ENCODE measurements at regions not wholly inside any gene's neighbourhood (a gene's known extent, or its start where the extent isn't known, plus 50 kb on each side); places are given as distances from the start of the nearest gene placed in this dataset.
"Not testable (repeated sequence)": the region's sequence is repeated elsewhere in the genome, so short reads cannot be mapped to it uniquely, and the experiment has no call there.

DNA sequence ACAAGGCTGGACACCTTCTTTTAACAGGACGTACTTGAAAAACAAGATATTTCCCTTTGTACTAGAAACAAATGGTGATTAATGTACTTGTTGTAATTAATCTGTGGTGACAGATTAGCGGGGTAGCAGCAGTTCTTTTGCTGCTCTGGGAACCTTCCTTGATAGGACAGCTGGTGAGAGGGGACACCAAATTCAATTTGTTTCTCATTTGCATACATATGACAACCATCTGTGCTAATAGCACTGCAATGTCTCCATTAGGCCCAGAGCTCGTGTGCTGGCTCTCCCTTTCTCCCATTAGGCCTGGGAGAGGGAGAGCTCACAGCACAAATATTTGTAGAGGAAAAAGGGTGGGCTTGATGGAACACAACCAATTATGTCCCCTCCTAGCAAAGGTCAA lies 221.0 kb upstream of the HS3ST3A1 start:
- Mint-ChIP-seq H3K27ac (no peak overlapping the region), H3K4me3 (no peak overlapping the region), H3K9me3 (peaks cover 0 to 12% (median 3%) of the 10 kb centered on the region in 7 donors), H3K4me1 (no peaks in the 10 kb centered on the region), H3K36me3 (peaks cover 0 to 5% of the 10 kb centered on the region in 2 donors), H3K27me3 (no peaks in the 10 kb centered on the region)
- no peak for DNase-seq
- ATAC-seq (ENCODE audit: low read depth in 2 of 2): no peak

- no peak for DNase-seq
- Mint-ChIP-seq H3K27ac (no peak overlapping the region), H3K27me3 (no peaks in the 10 kb centered on the region), H3K9me3 (peaks cover 0 to 12% (median 3%) of the 10 kb centered on the region in 7 donors), H3K4me3 (no peak overlapping the region), H3K4me1 (no peaks in the 10 kb centered on the region), H3K36me3 (peaks cover 0 to 5% of the 10 kb centered on the region in 2 donors)
- no peak for ATAC-seq (ENCODE audit: low read depth in 2 of 2)
Measured at GRCh38 chr17:13825526-13826040, 223.9 kb upstream of the HS3ST3A1 start.

DNA sequence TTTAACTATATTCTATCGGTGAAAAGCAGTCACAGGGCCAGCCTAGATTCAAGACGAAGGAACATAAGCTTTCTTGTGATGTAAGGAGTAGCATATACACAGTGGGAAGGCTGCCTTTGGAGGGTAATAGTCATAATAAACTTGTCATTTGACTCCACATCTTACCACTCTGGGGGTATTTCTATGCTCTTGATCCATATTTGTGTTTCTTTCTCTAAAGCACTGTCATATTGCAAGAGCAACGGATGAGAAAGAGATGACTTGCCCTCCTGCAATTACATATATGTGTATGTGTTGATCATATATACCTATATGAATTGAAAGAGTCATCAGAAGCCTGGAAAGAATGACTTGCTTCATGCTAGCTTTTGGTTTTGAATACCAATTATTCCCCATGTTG lies 225.4 kb upstream of the HS3ST3A1 start:
- Mint-ChIP-seq H3K27me3 (no peaks in the 10 kb centered on the region), H3K9me3 (peaks cover 0 to 12% (median 3%) of the 10 kb centered on the region in 7 donors), H3K4me1 (no peaks in the 10 kb centered on the region), H3K36me3 (peaks cover 0 to 5% of the 10 kb centered on the region in 2 donors), H3K4me3 (no peak overlapping the region), H3K27ac (no peak overlapping the region)
- DNase-seq: no peak
- ATAC-seq (ENCODE audit: low read depth in 2 of 2): no peak

DNA sequence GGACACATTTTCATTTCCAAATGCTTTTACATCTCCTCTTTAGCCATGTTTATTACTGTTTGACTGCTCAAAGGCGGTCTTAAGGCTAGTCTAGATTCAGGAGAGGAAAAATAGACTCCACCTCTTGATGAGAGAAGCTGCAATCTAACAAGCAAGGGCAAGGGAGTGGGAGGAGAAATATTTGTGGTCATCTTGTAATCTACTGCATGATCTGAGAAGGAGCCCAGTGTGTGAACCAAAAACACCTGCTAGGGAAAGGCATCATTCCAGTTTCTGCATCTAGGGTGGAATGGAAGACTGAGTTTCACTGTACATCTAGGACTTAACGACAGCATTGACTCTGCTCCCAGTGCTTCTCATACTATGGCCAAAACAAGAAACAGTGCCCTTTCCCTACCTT lies 232.2 kb upstream of the HS3ST3A1 start:
- DNase-seq (no peak), ATAC-seq (ENCODE audit: low read depth in 2 of 2) (no peak)
- no peaks in the 10 kb centered on the region for H3K27me3 Mint-ChIP-seq
- H3K9me3 Mint-ChIP-seq: peaks cover 0 to 4% (median 0%) of the 10 kb centered on the region in 7 donors
- no peaks in the 10 kb centered on the region for H3K36me3 Mint-ChIP-seq
- H3K27ac Mint-ChIP-seq: no peak overlapping the region
- H3K4me3 Mint-ChIP-seq: no peak overlapping the region
- no peaks in the 10 kb centered on the region for H3K4me1 Mint-ChIP-seq

DNA sequence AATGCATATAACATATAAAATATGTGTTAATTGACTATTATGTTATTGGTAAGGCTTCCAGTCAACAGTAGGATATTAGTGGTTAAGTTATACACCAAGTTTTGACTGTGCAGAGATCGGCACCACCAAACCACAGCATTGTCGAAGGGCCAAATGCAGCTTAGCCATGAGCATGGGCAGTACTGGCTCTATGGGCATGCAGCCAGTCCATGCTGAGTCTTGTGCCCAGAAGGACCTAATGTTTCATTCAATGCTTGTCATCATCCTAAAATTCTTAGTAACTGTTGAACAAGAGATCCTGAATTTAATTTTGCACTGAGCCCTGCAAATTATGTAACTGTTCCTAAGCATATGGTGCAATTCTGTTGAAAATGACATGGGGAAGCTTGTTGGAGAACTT lies 233.4 kb upstream of the HS3ST3A1 start:
- no peak overlapping the region for H3K27ac Mint-ChIP-seq
- H3K9me3 Mint-ChIP-seq: peaks cover 0 to 4% (median 0%) of the 10 kb centered on the region in 7 donors
- no peak for ATAC-seq (ENCODE audit: low read depth in 2 of 2)
- no peak overlapping the region for H3K4me3 Mint-ChIP-seq
- no peaks in the 10 kb centered on the region for H3K27me3 Mint-ChIP-seq
- no peaks in the 10 kb centered on the region for H3K4me1 Mint-ChIP-seq
- DNase-seq: no peak
- no peaks in the 10 kb centered on the region for H3K36me3 Mint-ChIP-seq

GRCh38 chr17:13837417-13837816 lies 231.9 kb upstream of the COX10 start:
- Mint-ChIP-seq H3K4me3 (no peak overlapping the region), H3K27me3 (no peaks in the 10 kb centered on the region), H3K36me3 (no peaks in the 10 kb centered on the region), H3K4me1 (peaks cover 0 to 6% (median 0%) of the 10 kb centered on the region in 3 donors), H3K9me3 (peaks cover 0 to 1% (median 0%) of the 10 kb centered on the region in 7 donors), H3K27ac (no peak overlapping the region)
- ATAC-seq (ENCODE audit: low read depth in 2 of 2) (no peak), DNase-seq (no peak)

DNA sequence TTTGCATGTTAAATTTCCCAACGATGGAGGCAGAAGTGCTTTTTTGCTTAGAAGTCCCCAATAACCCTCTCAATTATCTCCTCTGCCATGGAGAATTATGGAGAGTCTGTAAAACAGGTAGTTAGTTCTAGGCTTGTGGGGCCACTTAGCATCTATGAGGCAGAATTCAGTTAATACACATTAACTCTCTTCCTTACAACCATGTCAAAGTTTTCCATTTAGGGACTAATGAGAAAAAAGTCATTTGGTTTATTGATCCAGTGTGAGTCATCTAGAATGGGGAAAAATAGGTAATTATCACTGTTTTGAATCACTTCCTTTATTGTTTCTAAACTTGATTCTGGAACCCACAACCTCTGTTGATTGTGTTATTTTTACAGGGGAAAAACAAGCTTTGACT lies 229.1 kb upstream of the COX10 start:
- Mint-ChIP-seq H3K27me3 (peaks cover 0 to 10% (median 0%) of the 10 kb centered on the region in 3 donors), H3K4me3 (no peak overlapping the region), H3K9me3 (no peaks in the 10 kb centered on the region), H3K4me1 (peaks cover 0 to 6% (median 0%) of the 10 kb centered on the region in 3 donors), H3K27ac (no peak overlapping the region), H3K36me3 (no peaks in the 10 kb centered on the region)
- no peak for ATAC-seq (ENCODE audit: low read depth in 2 of 2)
- no peak for DNase-seq

- ATAC-seq (ENCODE audit: low read depth in 2 of 2) (no peak), DNase-seq (no peak)
- H3K4me3 Mint-ChIP-seq: no peak overlapping the region
- peaks cover 0 to 7% (median 5%) of the 10 kb centered on the region in 7 donors for H3K9me3 Mint-ChIP-seq
- H3K36me3 Mint-ChIP-seq: no peaks in the 10 kb centered on the region
- peaks cover 0 to 6% (median 0%) of the 10 kb centered on the region in 3 donors for H3K4me1 Mint-ChIP-seq
- H3K27ac Mint-ChIP-seq: peak overlapping the region in 1 of 6 donors; percentile 64
- H3K27me3 Mint-ChIP-seq: peaks cover 0 to 10% (median 0%) of the 10 kb centered on the region in 3 donors
Measured at GRCh38 chr17:13843862-13844635, 225.3 kb upstream of the COX10 start.

DNA sequence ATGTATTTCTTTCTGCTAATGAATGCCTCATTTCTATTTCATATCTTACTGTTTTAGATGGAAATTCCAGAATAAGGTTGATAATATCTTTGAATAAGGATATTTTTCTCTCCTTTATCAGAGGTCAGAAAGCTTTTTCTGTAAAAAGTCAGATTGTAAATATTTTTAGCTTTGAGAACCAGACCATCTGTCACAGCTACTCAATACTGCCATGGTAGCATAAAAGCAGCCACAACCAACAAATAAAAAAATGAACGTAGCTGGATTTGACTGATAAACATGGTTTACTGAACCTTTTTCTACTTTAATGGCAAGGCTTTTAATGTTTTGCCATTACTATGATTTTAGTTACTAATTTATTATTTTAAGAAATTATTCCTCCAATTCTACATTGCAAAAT lies 217.4 kb upstream of the COX10 start:
- peaks cover 4 to 17% (median 8%) of the 10 kb centered on the region in 7 donors for H3K9me3 Mint-ChIP-seq
- no peak for ATAC-seq (ENCODE audit: low read depth in 2 of 2)
- H3K27me3 Mint-ChIP-seq: no peaks in the 10 kb centered on the region
- no peak overlapping the region for H3K4me3 Mint-ChIP-seq
- H3K36me3 Mint-ChIP-seq: peaks cover 6 to 8% of the 10 kb centered on the region in 2 donors
- H3K4me1 Mint-ChIP-seq: no peaks in the 10 kb centered on the region
- no peak overlapping the region for H3K27ac Mint-ChIP-seq
- no peak for DNase-seq

- Mint-ChIP-seq H3K9me3 (peaks cover 5 to 38% (median 18%) of the 10 kb centered on the region in 7 donors), H3K4me3 (peak overlapping the region in 1 of 8 donors; percentile 13)
- not testable (repeated sequence) for H3K27me3 Mint-ChIP-seq; DNase-seq; H3K27ac Mint-ChIP-seq; ATAC-seq (ENCODE audit: low read depth in 2 of 2); H3K36me3 Mint-ChIP-seq; H3K4me1 Mint-ChIP-seq
Measured at GRCh38 chr17:13855730-13856129, 213.6 kb upstream of the COX10 start.

- ATAC-seq (ENCODE audit: low read depth in 2 of 2) (peak; percentile 76 to 94), DNase-seq (peak; percentile 14)
- H3K27ac Mint-ChIP-seq: peak overlapping the region in 3 of 6 donors; percentile 17 to 81 (median 74)
- peaks cover 0 to 26% (median 13%) of the 10 kb centered on the region in 7 donors for H3K9me3 Mint-ChIP-seq
- H3K4me1 Mint-ChIP-seq: peaks cover 9 to 36% (median 15%) of the 10 kb centered on the region in 3 donors
- no peaks in the 10 kb centered on the region for H3K36me3 Mint-ChIP-seq
- no peaks in the 10 kb centered on the region for H3K27me3 Mint-ChIP-seq
- H3K4me3 Mint-ChIP-seq: no peak overlapping the region
Measured at GRCh38 chr17:13862346-13862745, 207.0 kb upstream of the COX10 start.

DNA sequence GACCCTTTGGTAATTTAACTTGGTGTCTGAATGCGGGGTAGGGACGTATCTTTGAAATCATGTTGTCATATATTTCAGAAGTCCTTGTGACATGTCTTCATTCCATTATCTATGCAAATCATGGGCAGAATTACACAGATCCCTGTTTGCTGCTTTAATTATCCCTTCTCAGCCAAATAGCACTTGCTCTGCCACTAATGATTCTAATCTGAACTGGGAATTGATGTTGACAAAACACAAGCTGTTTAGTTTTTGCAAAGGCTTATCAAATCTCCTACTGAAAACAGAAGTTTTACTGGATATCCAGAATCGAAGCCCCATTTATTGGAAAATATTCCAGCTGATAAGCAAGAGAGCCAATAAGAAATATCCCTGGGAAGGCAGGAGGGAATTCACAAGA lies 205.9 kb upstream of the COX10 start:
- Mint-ChIP-seq H3K9me3 (peaks cover 4 to 23% (median 10%) of the 10 kb centered on the region in 7 donors), H3K36me3 (peaks cover 0 to 7% of the 10 kb centered on the region in 2 donors)

DNA sequence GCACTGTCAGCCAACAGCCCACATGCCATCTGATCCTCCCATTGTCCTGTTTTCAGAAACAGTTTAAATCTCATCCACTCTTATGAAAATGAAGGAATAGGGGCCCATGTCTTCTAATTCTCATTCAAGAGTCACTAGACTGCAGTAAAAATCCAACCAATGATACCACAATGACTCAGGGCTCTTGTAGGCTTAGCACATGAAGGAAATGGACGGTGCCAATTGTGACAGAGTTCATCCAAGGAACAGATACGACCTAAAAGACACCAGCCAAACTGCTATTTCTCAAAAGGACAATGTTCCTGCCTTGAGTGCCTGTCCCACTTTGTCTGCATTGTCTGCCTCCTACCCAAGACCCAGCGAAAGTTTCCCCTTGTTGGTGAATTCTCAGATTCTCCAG lies 204.8 kb upstream of the COX10 start:
- DNase-seq (no peak), ATAC-seq (ENCODE audit: low read depth in 2 of 2) (no peak)
- Mint-ChIP-seq H3K36me3 (peaks cover 0 to 9% of the 10 kb centered on the region in 2 donors), H3K27me3 (peaks cover 0 to 8% (median 0%) of the 10 kb centered on the region in 3 donors), H3K27ac (no peak overlapping the region), H3K4me1 (peaks cover 9 to 36% (median 15%) of the 10 kb centered on the region in 3 donors), H3K9me3 (peaks cover 5 to 16% (median 9%) of the 10 kb centered on the region in 7 donors), H3K4me3 (no peak overlapping the region)

More for the DNA sequence above, 205.9 kb upstream of the COX10 start:
- no peak for ATAC-seq (ENCODE audit: low read depth in 2 of 2)
- no peak for DNase-seq
- H3K4me1 Mint-ChIP-seq: peaks cover 9 to 36% (median 15%) of the 10 kb centered on the region in 3 donors
- peaks cover 0 to 6% (median 0%) of the 10 kb centered on the region in 3 donors for H3K27me3 Mint-ChIP-seq
- H3K4me3 Mint-ChIP-seq: no peak overlapping the region
- H3K27ac Mint-ChIP-seq: peak overlapping the region in 2 of 6 donors; percentile 0 to 65

DNA sequence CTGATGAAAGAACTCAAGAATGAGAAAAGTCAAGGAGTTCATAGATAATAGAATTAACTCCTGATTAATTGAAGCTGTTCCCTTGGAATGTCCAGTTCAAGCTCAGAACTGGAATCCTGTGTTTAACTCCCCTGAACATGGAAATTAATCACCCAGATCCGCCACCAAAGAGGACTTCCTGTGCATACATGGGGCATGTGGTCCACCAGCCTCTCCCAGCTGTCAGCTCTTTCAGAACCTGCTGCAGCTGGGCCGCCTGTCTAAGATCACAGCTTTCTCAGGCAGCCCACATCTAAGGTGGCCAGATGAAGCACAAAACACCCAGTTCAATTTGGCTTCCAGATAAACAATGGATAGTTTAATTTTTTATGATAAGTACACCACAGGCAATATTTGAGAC lies 203.7 kb upstream of the COX10 start:
- H3K27me3 Mint-ChIP-seq: peaks cover 0 to 18% (median 0%) of the 10 kb centered on the region in 3 donors
- DNase-seq (no peak), ATAC-seq (ENCODE audit: low read depth in 2 of 2) (peak; percentile 40 to 51)
- peaks cover 0 to 9% of the 10 kb centered on the region in 2 donors for H3K36me3 Mint-ChIP-seq
- H3K4me3 Mint-ChIP-seq: peak overlapping the region in 1 of 8 donors; percentile 64
- peak overlapping the region in 3 of 6 donors; percentile 49 to 69 (median 67) for H3K27ac Mint-ChIP-seq
- H3K4me1 Mint-ChIP-seq: peaks cover 9 to 36% (median 15%) of the 10 kb centered on the region in 3 donors
- H3K9me3 Mint-ChIP-seq: peaks cover 3 to 12% (median 7%) of the 10 kb centered on the region in 7 donors

All from naive B cell (primary cell).